ENCODE measurements at regions not wholly inside any gene's neighbourhood (a gene's known extent, or its start where the extent isn't known, plus 50 kb on each side); places are given as distances from the start of the nearest gene placed in this dataset.
"Not testable (repeated sequence)": the region's sequence is repeated elsewhere in the genome, so short reads cannot be mapped to it uniquely, and the experiment has no call there.

DNA sequence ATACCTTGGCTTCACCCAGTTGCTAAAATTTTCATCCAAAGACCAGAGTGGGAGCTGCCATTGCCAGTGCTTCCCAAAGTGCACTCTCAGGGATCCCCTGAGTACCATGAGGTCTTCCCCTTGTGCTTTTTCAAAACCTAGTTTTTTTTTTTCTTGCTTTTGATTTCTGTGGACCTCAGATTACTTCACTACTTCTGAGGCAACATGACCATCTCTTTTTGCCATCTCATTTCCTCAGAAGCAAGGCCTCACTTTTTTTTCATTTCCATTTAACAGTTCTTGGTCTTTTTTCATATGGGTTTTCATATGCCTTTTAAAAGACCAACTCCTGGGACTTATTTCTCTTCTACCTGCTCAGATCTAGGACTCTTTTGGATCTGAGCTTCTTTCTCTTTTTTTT lies 64.1 kb upstream of the MMS22L start:
- no peak for DNase-seq

DNA sequence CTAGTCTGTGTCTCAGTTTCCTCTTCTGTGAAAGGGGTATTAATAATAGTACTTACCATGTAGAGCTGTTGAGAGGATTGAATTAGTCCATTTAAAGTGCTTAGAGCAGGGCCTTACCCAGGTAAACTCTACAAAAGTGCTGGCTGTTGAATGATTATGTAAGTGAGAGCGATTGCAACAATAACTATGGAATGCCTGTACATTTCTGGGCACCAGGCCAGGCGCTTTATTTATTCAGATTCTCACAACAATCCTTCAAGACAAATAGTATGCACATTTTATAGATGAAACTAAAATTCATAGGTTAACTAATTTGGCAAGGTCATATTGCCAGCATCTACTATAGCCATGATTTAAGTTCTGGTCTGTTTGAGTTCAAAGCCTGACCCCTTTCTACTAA lies 78.3 kb upstream of the MMS22L start:
- DNase-seq: no peak

- no peak for DNase-seq
These were observed 81.3 kb upstream of the MMS22L start for GRCh38 chr6:97364327-97364726.

DNA sequence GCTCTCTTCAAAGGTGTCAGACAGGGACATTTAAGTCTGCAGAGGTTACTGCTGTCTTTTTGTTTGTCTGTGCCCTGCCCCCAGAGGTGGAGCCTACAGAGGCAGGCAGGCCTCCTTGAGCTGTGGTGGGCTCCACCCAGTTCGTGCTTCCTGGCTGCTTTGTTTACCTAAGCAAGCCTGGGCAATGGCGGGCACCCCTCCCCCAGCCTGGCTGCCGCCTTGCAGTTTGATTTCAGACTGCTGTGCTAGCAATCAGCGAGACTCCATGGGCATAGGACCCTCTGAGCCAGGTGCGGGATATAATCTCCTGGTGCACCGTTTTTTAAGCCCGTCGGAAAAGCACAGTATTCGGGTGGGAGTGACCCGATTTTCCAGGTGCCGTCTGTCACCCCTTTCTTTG lies 99.1 kb upstream of the MMS22L start:
- not testable (repeated sequence) for DNase-seq

- DNase-seq: no peak
These were observed 109.7 kb upstream of the MMS22L start for GRCh38 chr6:97392735-97393134.

GRCh38 chr6:97394160-97394748 lies 111.2 kb upstream of the MMS22L start:
- no peak for DNase-seq

- DNase-seq: no peak
These were observed 113.9 kb upstream of the MMS22L start for GRCh38 chr6:97396880-97397279.

DNA sequence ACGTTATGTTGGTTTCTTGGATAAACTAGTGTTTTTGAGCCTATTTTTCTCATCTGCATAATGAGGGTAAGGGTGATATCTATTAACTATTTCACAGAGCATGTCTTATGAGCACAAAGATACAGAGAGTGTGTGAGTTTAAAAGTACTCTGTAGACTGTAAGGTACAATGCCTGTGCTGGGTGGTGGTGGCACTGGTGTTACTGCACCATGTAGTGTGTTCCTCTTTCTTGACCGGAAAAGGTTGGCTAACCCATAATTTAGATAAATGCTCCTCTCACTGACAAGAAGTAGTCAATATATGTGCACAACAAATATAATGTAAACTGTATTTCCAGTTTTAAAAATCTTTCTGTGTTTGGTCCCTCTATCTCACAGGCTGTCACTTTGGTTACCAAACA lies 116.2 kb upstream of the MMS22L start:
- DNase-seq: no peak

DNA sequence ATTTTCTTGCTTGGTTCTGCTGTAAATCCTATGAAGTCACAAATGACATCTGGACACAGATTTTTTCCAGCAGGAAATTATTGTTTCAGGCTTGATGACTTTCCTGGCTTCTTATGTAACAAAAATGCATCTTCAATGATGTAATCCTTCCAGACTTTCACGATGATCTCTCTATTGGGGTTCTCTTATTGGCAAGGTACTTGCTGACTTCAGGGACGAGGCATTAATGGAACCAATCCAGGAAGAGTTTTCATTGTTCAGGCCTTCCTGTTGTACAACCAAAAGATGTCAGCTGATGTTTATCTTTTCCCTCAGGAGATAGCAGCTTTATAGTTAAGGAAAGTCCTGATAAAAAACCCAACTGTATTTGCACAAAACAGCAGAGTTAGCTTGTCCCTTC lies 118.5 kb upstream of the MMS22L start:
- no peak for DNase-seq

DNA sequence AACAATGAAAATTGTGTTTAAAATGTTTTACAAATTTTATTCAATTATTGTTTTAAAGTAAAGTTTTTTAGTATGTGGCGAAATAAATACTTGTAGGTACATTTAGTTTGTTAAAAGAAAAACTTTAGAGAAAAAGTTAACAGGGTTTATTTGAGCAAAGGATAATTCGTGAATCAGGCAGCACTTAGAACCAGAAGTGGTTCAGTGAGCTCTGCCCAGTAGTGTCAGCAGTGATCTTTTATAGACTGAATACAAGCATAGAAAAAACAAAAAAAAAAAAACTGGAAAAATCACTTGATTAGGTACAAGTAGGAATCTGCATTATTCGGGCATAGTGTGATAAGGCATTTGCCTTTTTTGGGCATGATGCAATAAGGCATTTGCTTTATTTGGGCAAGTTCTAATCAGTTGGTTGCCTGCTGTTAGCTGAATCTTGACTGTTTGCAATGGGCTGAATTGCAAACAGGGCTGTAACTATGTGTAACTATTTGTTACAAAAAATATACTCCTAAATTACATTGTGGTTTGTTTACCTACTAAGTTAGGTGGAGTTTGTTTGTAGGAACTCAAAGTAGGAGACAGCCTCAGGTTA lies 122.9 kb upstream of the MMS22L start:
- no peak for DNase-seq

DNA sequence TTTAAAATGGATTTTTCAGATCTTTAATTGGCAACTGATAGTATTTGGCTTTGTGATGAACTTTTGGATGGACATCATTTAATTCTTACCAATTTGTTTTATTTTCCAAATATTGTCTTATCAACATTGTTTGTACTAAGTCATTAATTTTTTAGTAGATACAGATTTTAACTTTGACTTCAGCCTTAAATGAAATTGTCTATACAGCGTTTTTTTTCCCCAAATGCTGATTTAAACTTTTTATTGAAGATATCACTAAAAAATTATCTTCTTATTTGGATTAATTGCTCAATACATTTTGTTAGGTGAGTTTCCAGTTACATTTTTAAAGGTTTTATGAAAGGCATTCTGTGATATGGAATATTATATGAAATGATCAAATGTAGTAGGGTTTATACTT lies 123.6 kb upstream of the MMS22L start:
- no peak for DNase-seq

- no peak for DNase-seq
These were observed 128.6 kb upstream of the MMS22L start for GRCh38 chr6:97411610-97412009.

- DNase-seq: no peak
These were observed 129.5 kb upstream of the MMS22L start for GRCh38 chr6:97412511-97412910.

DNA sequence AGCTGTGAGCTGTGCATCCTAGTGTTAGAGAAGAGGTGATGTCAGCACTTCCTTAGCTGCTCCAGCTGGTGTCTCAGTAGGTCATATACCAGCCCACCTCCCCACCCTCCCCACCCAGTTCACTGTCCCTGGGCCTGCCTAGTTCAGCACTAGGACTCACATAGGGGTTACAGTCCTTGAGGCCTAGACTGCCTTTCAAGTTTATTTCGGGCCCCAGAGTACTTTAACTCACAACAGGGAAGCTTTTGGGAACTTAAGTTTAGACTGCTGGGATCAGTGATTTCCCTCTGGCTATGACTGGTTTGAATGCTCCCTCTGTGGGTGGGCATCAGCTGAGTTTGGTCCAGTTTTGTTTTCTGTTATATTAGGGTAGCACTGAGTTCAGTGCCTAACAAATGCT lies 139.2 kb upstream of the MMS22L start:
- DNase-seq: no peak

GRCh38 chr6:97423190-97423589 lies 140.2 kb upstream of the MMS22L start:
- no peak for DNase-seq

DNA sequence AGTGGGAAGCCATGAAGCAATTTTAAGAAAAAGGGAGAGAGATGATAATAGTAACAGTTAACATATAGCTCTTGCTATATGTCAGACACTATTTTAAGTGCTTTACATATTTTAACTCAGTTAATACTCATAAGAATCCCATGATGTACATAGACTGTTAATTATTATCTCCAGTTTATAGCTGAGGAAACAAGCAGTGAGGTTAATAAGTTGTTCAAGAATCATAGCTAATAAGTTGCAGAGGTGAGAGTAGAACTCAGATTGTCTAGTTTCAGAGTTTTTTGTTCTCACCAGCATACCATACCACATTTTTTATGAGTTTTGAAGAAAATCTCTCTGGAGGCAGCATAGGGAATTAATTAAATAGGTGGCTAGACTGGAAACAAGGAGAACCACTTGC lies 144.6 kb upstream of the MMS22L start:
- DNase-seq: no peak

- no peak for DNase-seq
These were observed 154.1 kb upstream of the MMS22L start for GRCh38 chr6:97437087-97437486.

DNA sequence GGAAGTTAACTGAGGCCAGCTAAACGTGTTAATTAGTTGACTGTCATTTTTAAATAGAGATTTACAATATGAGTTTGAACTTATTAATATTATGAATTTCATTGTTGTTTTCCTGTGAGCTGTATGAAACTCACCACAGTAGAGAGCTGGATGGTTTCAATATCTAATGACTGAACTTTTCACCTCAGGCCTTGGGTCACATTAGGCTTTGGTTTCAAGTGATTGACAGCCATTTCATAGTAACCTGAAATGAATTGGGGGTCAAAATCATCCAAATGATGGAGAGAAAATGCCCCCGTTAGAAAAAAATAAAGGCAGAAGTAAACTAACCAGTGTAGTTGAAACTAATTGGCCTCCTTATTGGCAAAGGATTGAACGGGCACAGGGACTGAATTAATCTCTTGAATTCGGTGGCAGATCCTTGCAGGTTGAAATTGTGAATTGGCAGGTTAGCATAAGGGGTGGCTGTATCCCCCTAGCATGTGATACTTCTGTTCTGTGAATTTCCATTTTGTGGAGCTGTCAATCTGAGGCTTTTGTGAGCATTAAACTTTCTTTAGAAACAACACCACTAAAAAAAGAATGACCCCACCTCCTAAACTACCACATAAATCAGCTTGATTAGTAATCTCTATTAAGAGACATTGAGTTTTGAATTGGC lies 155.1 kb upstream of the MMS22L start:
- DNase-seq: no peak

- no peak for DNase-seq
These were observed 157.7 kb upstream of the MMS22L start for GRCh38 chr6:97440590-97441176.

DNA sequence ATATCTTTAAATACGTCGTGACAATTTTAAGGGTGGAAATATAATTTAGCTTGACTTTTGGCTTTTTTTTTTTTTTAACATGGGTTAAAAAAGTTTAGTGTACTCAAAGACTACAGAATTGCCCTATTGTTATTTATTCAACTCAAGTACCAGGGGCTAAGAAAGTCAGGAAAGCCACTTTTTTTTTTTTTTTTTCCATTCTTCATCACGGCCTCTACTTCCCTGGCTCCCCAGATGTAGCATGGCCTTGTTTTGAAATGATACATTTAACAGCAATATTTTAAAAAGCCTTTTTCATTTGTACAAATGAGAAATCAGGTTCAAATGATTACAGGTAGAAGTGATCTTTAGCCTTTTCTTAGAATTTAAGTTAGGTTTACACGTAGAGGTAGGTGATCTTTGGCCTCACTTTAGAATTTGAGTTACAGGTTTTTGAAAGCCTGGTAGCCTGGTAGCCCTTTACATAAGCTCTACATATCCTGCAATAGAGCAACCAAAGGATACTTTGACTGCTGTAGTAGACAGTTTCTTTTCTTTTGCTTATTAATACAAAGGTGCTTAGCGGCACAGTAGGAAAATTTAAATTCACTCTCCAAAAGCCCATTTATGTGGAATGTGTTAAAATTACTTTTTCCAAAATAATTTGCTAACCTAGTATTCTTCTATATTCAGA lies 160.5 kb upstream of the MMS22L start:
- no peak for DNase-seq

- DNase-seq: no peak
These were observed 162.4 kb upstream of the MMS22L start for GRCh38 chr6:97445407-97445806.

- DNase-seq: no peak
These were observed 166.5 kb upstream of the MMS22L start for GRCh38 chr6:97449444-97449966.

DNA sequence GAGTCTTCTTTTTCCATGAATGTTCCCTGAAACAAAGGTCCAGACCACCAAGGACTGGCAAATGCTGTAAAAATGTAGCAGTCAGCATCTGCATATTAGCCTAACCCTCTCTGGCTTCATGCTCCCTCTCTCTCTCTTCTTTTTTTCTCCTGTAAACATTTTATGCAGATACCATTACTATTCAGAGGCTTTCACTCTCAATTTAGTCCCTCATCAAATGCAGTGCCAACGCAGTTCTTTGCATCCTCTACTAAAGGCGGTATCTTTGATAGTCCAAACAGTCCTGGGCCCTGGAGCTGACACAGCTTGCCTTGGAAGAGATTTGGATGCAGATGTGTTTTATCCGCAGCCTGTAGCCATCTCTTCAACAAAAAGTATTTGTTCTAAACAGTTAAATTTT lies 167.1 kb upstream of the MMS22L start:
- DNase-seq: no peak

- no peak for DNase-seq
These were observed 173.1 kb upstream of the MMS22L start for GRCh38 chr6:97456070-97456469.

Data from cerebellar nuclear complex (tissue), 1 donor.